ENCODE measurements at regions not wholly inside any gene's neighbourhood (a gene's known extent, or its start where the extent isn't known, plus 50 kb on each side); places are given as distances from the start of the nearest gene placed in this dataset.
"Not testable (repeated sequence)": the region's sequence is repeated elsewhere in the genome, so short reads cannot be mapped to it uniquely, and the experiment has no call there.

GRCh38 chr21:18705971-18706370 is 302.4 kb upstream of the TMPRSS15 start:
- no peak for DNase-seq (ENCODE audit: low read depth in 4 of 4, low spot score in 1 of 4)

GRCh38 chr21:18711662-18712061 is 308.1 kb upstream of the TMPRSS15 start:
- no peak for DNase-seq (ENCODE audit: low read depth in 4 of 4, low spot score in 1 of 4)

GRCh38 chr21:18715606-18716005 is 312.0 kb upstream of the TMPRSS15 start:
- DNase-seq (ENCODE audit: low read depth in 4 of 4, low spot score in 1 of 4) = no peak

- no peak for DNase-seq (ENCODE audit: low read depth in 4 of 4, low spot score in 1 of 4)
Observed at GRCh38 chr21:18716578-18717138, 313.1 kb upstream of the TMPRSS15 start.

GRCh38 chr21:18722193-18722592 is 318.6 kb upstream of the TMPRSS15 start:
- DNase-seq (ENCODE audit: low read depth in 4 of 4, low spot score in 1 of 4) = no peak

GRCh38 chr21:18723171-18723570 is 319.6 kb upstream of the TMPRSS15 start:
- DNase-seq (ENCODE audit: low read depth in 4 of 4, low spot score in 1 of 4) = no peak

GRCh38 chr21:18725653-18726052 is 322.1 kb upstream of the TMPRSS15 start:
- no peak for DNase-seq (ENCODE audit: low read depth in 4 of 4, low spot score in 1 of 4)

- no peak for DNase-seq (ENCODE audit: low read depth in 4 of 4, low spot score in 1 of 4)
Observed at GRCh38 chr21:18741954-18742353, 338.4 kb upstream of the TMPRSS15 start.

GRCh38 chr21:18743531-18743930 is 339.9 kb upstream of the TMPRSS15 start:
- DNase-seq (ENCODE audit: low read depth in 4 of 4, low spot score in 1 of 4) = no peak

GRCh38 chr21:18744840-18745239 is 341.3 kb upstream of the TMPRSS15 start:
- no peak for DNase-seq (ENCODE audit: low read depth in 4 of 4, low spot score in 1 of 4)

- not testable (repeated sequence) for DNase-seq (ENCODE audit: low read depth in 4 of 4, low spot score in 1 of 4)
Observed at GRCh38 chr21:18752894-18753293, 349.3 kb upstream of the TMPRSS15 start.

- not testable (repeated sequence) for DNase-seq (ENCODE audit: low read depth in 4 of 4, low spot score in 1 of 4)
Observed at GRCh38 chr21:18756272-18756671, 352.7 kb upstream of the TMPRSS15 start.

- no peak for DNase-seq (ENCODE audit: low read depth in 4 of 4, low spot score in 1 of 4)
Observed at GRCh38 chr21:18759267-18759666, 355.7 kb upstream of the TMPRSS15 start.

- DNase-seq (ENCODE audit: low read depth in 4 of 4, low spot score in 1 of 4) = no peak
Observed at GRCh38 chr21:18759751-18760161, 356.2 kb upstream of the TMPRSS15 start.

- DNase-seq (ENCODE audit: low read depth in 4 of 4, low spot score in 1 of 4) = no peak
Observed at GRCh38 chr21:18760247-18760646, 356.7 kb upstream of the TMPRSS15 start.

GRCh38 chr21:18764720-18765119 is 361.1 kb upstream of the TMPRSS15 start:
- no peak for DNase-seq (ENCODE audit: low read depth in 4 of 4, low spot score in 1 of 4)

- DNase-seq (ENCODE audit: low read depth in 4 of 4, low spot score in 1 of 4) = no peak
Observed at GRCh38 chr21:18769599-18769998, 366.0 kb upstream of the TMPRSS15 start.

- DNase-seq (ENCODE audit: low read depth in 4 of 4, low spot score in 1 of 4) = no peak
Observed at GRCh38 chr21:18771845-18772380, 368.3 kb upstream of the TMPRSS15 start.

- no peak for DNase-seq (ENCODE audit: low read depth in 4 of 4, low spot score in 1 of 4)
Observed at GRCh38 chr21:18772404-18772803, 368.8 kb upstream of the TMPRSS15 start.

- no peak for DNase-seq (ENCODE audit: low read depth in 4 of 4, low spot score in 1 of 4)
Observed at GRCh38 chr21:18772897-18773296, 369.3 kb upstream of the TMPRSS15 start.

- no peak for DNase-seq (ENCODE audit: low read depth in 4 of 4, low spot score in 1 of 4)
Observed at GRCh38 chr21:18776936-18777335, 373.4 kb upstream of the TMPRSS15 start.

GRCh38 chr21:18782721-18783120 is 379.1 kb upstream of the TMPRSS15 start:
- no peak for DNase-seq (ENCODE audit: low read depth in 4 of 4, low spot score in 1 of 4)

- no peak for DNase-seq (ENCODE audit: low read depth in 4 of 4, low spot score in 1 of 4)
Observed at GRCh38 chr21:18801468-18801867, 397.9 kb upstream of the TMPRSS15 start.

Measured in stimulated activated CD4-positive, alpha-beta T cell treated with anti-CD3 and anti-CD28 coated beads, Interleukin-1b, Interleukin-23, amount 100 ng/mL, for 24 hours (primary cell).